ENCODE measurements at regions not wholly inside any gene's neighbourhood (a gene's known extent, or its start where the extent isn't known, plus 50 kb on each side); places are given as distances from the start of the nearest gene placed in this dataset.
"Not testable (repeated sequence)": the region's sequence is repeated elsewhere in the genome, so short reads cannot be mapped to it uniquely, and the experiment has no call there.

- intact Hi-C loops (cut with micrococcal nuclease), result no loop called here
Observed at GRCh38 chr10:65396997-65397396, 1528.8 kb upstream of the LRRTM3 start.

GRCh38 chr10:65408401-65408800 is 1517.4 kb upstream of the LRRTM3 start:
- intact Hi-C loops (cut with micrococcal nuclease), result no loop called here

DNA sequence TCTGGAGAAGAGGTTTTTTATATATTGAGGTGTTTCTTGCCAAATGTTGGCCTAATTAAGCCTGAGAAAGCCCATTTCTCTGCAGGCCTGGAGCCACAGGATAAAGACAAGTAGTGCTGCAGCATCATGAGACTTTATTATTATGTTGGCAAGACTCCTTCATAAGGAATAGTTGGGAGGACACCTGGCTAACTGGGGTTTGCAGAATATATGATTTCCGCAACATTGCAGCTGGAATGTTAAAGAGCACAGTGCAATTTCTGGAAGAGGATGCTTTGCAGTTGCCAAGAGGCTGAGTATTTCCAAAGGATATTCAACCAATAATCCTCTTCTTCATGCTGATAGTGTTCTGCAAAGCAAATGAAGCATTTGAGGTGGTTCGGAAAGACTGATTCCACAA is 1512.8 kb upstream of the LRRTM3 start:
- intact Hi-C loops (cut with micrococcal nuclease), result no loop called here

GRCh38 chr10:65415318-65415717 is 1510.5 kb upstream of the LRRTM3 start:
- intact Hi-C loops (cut with micrococcal nuclease), result no loop called here

DNA sequence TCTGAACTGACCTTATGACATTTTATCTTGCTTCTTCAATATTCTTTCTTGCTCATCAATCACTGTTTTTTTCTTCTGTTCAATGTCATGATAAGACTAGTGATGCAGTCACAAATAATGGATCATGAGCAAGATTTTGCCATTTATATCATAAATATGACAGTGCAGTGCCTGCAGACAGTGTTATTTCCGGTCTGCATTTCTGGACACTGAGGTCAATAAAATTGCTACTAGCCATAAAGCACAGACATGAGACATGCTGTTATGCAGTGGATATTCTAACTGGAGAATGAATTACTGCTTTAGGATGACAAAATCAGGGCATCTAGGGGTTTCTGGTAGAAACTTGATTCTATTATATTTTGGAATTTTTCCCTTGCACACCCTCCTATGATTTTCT is 1509.7 kb upstream of the LRRTM3 start:
- intact Hi-C loops (cut with micrococcal nuclease), result no loop called here

GRCh38 chr10:65419629-65420028 is 1506.2 kb upstream of the LRRTM3 start:
- intact Hi-C loops (cut with micrococcal nuclease), result no loop called here

GRCh38 chr10:65423043-65423442 is 1502.8 kb upstream of the LRRTM3 start:
- intact Hi-C loops (cut with micrococcal nuclease), result no loop called here

GRCh38 chr10:65429381-65429780 is 1496.5 kb upstream of the LRRTM3 start:
- intact Hi-C loops (cut with micrococcal nuclease), result not testable (repeated sequence)

DNA sequence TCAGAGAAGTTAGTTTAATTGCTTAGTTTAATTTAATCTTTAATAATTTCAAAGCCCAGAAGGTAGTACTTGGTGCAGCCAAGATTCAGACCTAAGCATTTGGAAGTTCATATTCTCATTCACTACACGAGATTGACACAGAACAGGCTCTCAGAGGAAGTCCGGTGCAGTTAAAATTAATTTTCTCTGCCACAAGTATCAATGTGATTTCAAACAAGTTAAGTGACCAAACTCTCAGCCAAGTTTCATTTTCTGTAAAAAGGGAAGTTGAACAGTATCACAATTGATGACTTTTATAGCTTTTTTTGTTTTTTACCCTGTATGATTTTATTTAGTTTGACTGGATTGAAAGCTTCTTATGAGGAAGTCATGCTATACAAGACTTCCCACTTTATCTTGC is 1494.9 kb upstream of the LRRTM3 start:
- intact Hi-C loops (cut with micrococcal nuclease), result no loop called here

DNA sequence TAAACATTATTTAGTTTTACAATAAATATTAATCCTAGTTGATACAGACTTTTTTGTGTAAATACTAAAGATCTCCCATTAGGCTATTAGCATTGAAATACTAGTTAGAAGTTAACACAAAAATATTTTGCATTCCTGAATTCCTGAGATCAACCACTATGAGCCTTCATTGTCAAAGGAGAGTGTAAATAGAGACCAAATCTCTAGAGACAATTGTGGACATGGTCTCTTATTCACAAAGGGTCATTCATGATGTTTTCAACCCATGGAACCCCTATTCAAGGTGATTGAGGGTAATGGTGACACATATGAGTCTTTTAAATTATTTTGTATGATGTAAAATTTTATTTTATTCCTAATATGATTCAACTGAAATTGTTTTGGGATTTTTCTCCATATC is 1454.8 kb upstream of the LRRTM3 start:
- intact Hi-C loops (cut with micrococcal nuclease), result no loop called here

DNA sequence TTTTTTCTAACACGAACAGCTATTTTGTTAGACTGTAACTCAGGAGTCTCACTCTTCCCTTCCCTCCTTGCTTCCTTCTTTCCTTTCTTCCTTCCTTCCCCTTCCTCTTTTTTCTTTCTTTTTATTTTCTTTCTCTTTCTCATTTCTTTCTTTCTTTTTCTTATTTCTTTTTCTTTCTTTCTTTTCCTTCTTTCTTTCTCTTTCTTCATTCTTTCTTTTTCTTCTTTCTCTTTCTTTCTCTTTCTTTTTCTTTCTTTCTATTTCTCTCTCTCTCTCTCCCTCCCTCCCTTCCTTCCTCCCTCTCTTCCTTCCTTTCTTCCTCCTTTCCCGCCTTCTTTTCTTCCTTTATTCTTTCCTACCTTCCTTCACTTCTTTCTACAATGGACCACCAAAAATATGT is 1443.0 kb upstream of the LRRTM3 start:
- intact Hi-C loops (cut with micrococcal nuclease), result no loop called here

- intact Hi-C loops (cut with micrococcal nuclease), result no loop called here
Observed at GRCh38 chr10:65491799-65492198, 1434.0 kb upstream of the LRRTM3 start.

GRCh38 chr10:65496541-65496940 is 1429.3 kb upstream of the LRRTM3 start:
- intact Hi-C loops (cut with micrococcal nuclease), result no loop called here

GRCh38 chr10:65497837-65498236 is 1428.0 kb upstream of the LRRTM3 start:
- intact Hi-C loops (cut with micrococcal nuclease), result no loop called here

GRCh38 chr10:65500716-65501115 is 1425.1 kb upstream of the LRRTM3 start:
- intact Hi-C loops (cut with micrococcal nuclease), result no loop called here

DNA sequence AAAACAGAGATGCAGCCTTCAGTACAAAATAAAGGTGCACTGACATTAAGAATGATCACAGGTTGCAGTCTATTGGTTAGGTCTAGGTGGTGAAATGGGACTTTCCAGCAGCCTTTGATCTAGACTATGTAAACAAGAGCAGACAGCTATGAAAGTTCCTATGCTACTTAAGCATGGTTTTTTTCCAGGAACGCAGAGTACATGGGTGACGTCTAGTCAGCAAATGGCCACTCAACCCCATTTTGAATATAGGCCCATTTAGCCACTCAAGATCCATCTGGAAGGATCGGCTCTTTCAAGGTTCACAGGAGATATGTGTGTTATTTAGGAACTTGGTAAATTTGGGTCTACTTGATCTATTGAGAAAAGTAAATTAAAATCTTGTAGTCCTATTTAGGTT is 1424.6 kb upstream of the LRRTM3 start:
- intact Hi-C loops (cut with micrococcal nuclease), result no loop called here

DNA sequence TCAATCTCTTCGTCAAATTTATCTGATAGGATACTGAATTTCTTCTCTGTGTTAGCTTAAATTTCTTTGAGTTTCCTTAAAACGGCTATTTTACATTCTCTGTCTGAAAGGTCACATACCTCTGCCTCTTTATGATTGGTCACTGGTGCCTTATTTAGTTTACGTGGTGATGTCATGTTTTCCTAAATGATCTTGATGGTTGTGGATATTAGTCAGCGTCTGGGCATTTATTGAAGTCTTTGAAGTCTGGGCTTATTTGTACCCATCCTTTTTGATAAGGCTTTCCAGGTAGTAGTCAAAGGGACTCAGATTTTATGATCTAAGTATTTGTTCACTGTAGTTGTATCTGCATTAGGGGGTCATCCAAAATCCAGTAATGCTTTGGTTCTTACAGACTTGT is 1407.5 kb upstream of the LRRTM3 start:
- intact Hi-C loops (cut with micrococcal nuclease), result no loop called here

DNA sequence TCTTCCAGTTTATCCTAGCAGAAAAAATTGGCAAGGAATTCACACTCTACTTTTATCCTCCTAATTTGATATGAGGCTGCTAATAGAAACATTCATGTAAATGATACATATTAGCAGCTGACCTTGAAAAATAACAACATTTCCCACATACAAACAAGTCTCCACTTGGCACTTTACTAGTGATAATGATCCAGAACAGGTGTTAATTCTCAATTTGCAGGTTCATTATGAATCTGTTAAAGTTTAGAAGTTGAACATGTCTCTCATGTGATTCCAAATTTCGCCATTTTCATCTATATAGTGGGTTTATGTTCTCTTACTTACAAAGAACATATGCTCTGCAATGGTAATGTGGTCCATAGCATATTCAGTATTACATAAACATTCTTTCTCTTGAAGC is 1396.8 kb upstream of the LRRTM3 start:
- intact Hi-C loops (cut with micrococcal nuclease), result no loop called here

DNA sequence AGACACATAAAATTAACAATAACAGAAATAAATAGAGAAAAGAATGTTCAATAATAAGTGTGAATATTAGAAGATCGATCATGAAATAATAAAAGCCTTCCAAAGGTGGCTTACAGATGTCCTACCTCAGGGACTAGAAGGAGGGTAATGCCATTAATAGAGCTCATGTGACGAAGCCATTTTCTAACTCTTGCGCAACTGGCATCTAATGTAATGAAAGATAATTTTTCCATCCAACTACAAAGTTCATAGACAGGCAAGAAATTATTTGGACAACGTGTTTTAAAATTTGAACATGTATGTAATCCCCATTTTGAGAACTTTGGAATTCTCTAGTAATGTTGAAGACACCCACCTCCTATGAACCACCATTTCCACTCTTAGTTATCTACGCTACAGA is 1394.3 kb upstream of the LRRTM3 start:
- intact Hi-C loops (cut with micrococcal nuclease), result no loop called here

- intact Hi-C loops (cut with micrococcal nuclease), result no loop called here
Observed at GRCh38 chr10:65534771-65535170, 1391.1 kb upstream of the LRRTM3 start.

- intact Hi-C loops (cut with micrococcal nuclease), result no loop called here
Observed at GRCh38 chr10:65544756-65545155, 1381.1 kb upstream of the LRRTM3 start.

- intact Hi-C loops (cut with micrococcal nuclease), result no loop called here
Observed at GRCh38 chr10:65548001-65548400, 1377.8 kb upstream of the LRRTM3 start.

DNA sequence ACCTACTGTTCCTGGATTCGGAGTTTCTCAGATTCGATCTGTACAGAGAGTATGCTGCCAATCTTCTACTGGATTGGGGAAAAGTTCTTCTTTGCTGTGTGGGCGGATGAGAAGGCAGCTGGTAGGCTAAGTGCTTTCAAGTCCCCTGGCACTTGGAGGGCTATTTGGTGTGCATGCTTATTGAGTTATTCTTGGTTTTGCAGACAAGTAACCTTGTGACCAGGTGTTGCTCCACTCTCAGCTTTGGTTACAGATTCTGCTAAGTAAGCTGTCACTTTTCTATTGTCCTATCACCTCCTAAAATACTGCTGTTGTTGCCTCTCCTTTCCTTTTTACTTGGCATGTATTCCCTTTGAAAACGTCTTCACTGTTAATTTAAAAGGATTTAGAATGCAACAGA is 1375.1 kb upstream of the LRRTM3 start:
- intact Hi-C loops (cut with micrococcal nuclease), result no loop called here

GRCh38 chr10:65555192-65555591 is 1370.6 kb upstream of the LRRTM3 start:
- intact Hi-C loops (cut with micrococcal nuclease), result no loop called here
